ENCODE measurements at regions not wholly inside any gene's neighbourhood (a gene's known extent, or its start where the extent isn't known, plus 50 kb on each side); places are given as distances from the start of the nearest gene placed in this dataset.
A peak's percentile ranks its signal among the peaks of the same experiment; 100 is the strongest.

DNA sequence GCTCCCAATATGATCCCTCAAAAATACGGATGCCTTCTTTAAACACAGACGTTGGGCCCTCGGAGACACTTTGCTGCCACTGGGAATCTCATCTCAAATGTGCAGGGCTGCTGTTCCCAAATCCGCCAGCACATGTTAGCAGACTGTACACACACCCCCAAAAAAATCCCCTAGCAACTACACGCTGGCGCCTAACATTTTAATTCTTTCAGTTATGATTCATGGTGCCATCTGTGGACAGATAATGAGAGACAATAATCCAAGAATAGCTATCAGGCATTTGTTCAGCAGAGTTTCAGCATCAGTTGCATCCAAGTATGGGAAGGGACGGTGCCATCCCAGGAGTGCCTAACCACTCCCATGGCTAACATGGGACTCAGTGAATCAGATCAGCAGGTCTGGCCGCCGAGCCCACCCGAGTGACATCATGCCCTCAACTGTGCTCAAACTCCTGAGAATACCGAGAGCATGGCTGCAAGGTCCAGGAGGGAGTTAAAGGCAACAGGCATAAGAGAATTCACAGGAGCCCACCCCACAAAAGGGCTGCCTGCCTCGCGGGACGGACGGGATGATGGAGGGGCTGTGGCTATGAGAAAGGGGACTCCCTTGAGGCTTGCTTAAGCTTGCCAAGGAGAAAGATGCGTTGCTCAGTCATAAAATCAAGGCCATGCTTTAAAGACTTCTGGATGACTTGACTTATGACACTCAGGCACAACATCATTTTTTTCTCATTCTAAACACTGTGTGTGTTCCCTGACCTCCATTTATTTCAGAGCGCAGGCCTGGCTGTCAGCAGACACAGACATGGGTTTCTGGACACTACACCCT lies 337.0 kb downstream of the SHANK2 start:
- Histone ChIP-seq H2AFZ (ENCODE audit: low read length) (peak overlapping the region; percentile 32), H2BK12ac (ENCODE audit: low read length) (no peak overlapping the region), H3K14ac (ENCODE audit: low read length) (no peak overlapping the region), H3K79me1 (ENCODE audit: low read depth, low read length) (no peaks in the 10 kb centered on the region), H4K8ac (ENCODE audit: low read depth, low read length) (no peak overlapping the region), H3K9me3 (replicated peaks in 1 of 2; ENCODE audit: control insufficient read depth in 2 of 2, insufficient read depth in 1 of 2, low read depth in 1 of 2, low read length in 2 of 2) (no peaks in the 10 kb centered on the region), H3K4me2 (ENCODE audit: insufficient read depth, low read length, poor library complexity, severe bottlenecking) (no peak overlapping the region), H3K36me3 (replicated peaks in 1 of 2; ENCODE audit: control insufficient read depth in 2 of 2, insufficient read depth in 2 of 2, low read length in 2 of 2) (no peaks in the 10 kb centered on the region), H3K18ac (ENCODE audit: low read length) (peak overlapping the region; percentile 51), H3K4ac (ENCODE audit: low read length) (no peak overlapping the region), H3K23ac (ENCODE audit: low read depth, low read length, poor library complexity) (no peak overlapping the region), H2BK120ac (ENCODE audit: low read depth, low read length) (no peak overlapping the region), H3K27me3 (ENCODE audit: control insufficient read depth in 3 of 3, insufficient read depth in 3 of 3, low read depth in 1 of 3, low read length in 3 of 3) (peaks cover 0 to 7% (median 0%) of the 10 kb centered on the region in 3 experiments), H3K4me3 (ENCODE audit: low read length in 2 of 2) (no peak overlapping the region), H3K9ac (ENCODE audit: low read depth, low read length, poor library complexity) (no peak overlapping the region), H3K27ac (replicated peaks; ENCODE audit: low read length) (no peak overlapping the region), H2BK5ac (ENCODE audit: low read length) (no peak overlapping the region), H2AK5ac (ENCODE audit: low read depth, low read length) (no peak overlapping the region), H4K91ac (ENCODE audit: low read depth, low read length, poor library complexity) (no peak overlapping the region), H2BK15ac (ENCODE audit: low read length) (no peak overlapping the region), H3K4me1 (ENCODE audit: control insufficient read depth in 2 of 2, insufficient read depth in 1 of 2, low read depth in 1 of 2, low read length in 2 of 2) (peaks cover 9 to 13% of the 10 kb centered on the region in 2 donors)
- DNase-seq (ENCODE audit: low spot score) = no peak
- no CpG with 5 or more reads among the region's 17 CpGs for WGBS, 2 donors (ENCODE audit: extremely low coverage in 2 of 2, insufficient read length in 2 of 2, insufficient replicate concordance in 1 of 2)

DNA sequence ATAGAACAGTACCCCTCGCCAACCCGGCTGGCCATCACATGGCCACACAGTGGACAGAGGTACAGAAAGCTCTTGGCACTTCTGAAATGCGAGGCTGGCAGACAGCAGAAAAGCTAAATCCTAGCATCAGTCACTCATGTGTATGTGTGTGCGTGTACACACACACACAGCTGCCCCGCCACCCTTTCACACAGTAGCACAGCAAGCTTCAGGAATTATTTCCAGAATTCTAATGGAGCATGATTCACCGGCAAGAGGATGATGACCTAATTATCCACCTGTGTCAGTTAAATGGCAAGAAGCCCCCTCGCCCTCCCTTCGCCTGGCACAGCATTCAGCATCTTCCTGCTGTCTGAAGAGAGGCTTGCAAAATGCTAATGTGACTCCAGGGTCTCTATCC lies 336.0 kb downstream of the SHANK2 start:
- peaks cover 2 to 4% of the 10 kb centered on the region in 2 donors for H3K9me3 ChIP-seq (replicated peaks in 1 of 2; ENCODE audit: control insufficient read depth in 2 of 2, insufficient read depth in 1 of 2, low read depth in 1 of 2, low read length in 2 of 2)
- DNase-seq (ENCODE audit: low spot score) = no peak
- H3K4me3 ChIP-seq (ENCODE audit: low read length in 2 of 2) = no peak overlapping the region
- H3K4me2 ChIP-seq (ENCODE audit: insufficient read depth, low read length, poor library complexity, severe bottlenecking) = no peak overlapping the region
- no peak overlapping the region for H4K8ac ChIP-seq (ENCODE audit: low read depth, low read length)
- H3K14ac ChIP-seq (ENCODE audit: low read length) = no peak overlapping the region
- no peak overlapping the region for H3K27ac ChIP-seq (replicated peaks; ENCODE audit: low read length)
- no peak overlapping the region for H2BK15ac ChIP-seq (ENCODE audit: low read length)
- no peak overlapping the region for H3K23ac ChIP-seq (ENCODE audit: low read depth, low read length, poor library complexity)
- no peak overlapping the region for H4K91ac ChIP-seq (ENCODE audit: low read depth, low read length, poor library complexity)
- H3K4me1 ChIP-seq (ENCODE audit: control insufficient read depth in 2 of 2, insufficient read depth in 1 of 2, low read depth in 1 of 2, low read length in 2 of 2) = peaks cover 9 to 13% of the 10 kb centered on the region in 2 donors
- H2AK5ac ChIP-seq (ENCODE audit: low read depth, low read length) = no peak overlapping the region
- no peak overlapping the region for H2BK12ac ChIP-seq (ENCODE audit: low read length)
- no peak overlapping the region for H2BK120ac ChIP-seq (ENCODE audit: low read depth, low read length)
- no peak overlapping the region for H2AFZ ChIP-seq (ENCODE audit: low read length)
- WGBS, 2 donors (ENCODE audit: extremely low coverage in 2 of 2, insufficient read length in 2 of 2, insufficient replicate concordance in 1 of 2) = no CpG with 5 or more reads among the region's 8 CpGs
- no peak overlapping the region for H3K9ac ChIP-seq (ENCODE audit: low read depth, low read length, poor library complexity)
- no peaks in the 10 kb centered on the region for H3K79me1 ChIP-seq (ENCODE audit: low read depth, low read length)
- H3K4ac ChIP-seq (ENCODE audit: low read length) = no peak overlapping the region
- no peaks in the 10 kb centered on the region for H3K36me3 ChIP-seq (replicated peaks in 1 of 2; ENCODE audit: control insufficient read depth in 2 of 2, insufficient read depth in 2 of 2, low read length in 2 of 2)
- H3K27me3 ChIP-seq (ENCODE audit: control insufficient read depth in 3 of 3, insufficient read depth in 3 of 3, low read depth in 1 of 3, low read length in 3 of 3) = peaks cover 0 to 7% (median 0%) of the 10 kb centered on the region in 3 experiments
- H2BK5ac ChIP-seq (ENCODE audit: low read length) = no peak overlapping the region
- H3K18ac ChIP-seq (ENCODE audit: low read length) = no peak overlapping the region

DNA sequence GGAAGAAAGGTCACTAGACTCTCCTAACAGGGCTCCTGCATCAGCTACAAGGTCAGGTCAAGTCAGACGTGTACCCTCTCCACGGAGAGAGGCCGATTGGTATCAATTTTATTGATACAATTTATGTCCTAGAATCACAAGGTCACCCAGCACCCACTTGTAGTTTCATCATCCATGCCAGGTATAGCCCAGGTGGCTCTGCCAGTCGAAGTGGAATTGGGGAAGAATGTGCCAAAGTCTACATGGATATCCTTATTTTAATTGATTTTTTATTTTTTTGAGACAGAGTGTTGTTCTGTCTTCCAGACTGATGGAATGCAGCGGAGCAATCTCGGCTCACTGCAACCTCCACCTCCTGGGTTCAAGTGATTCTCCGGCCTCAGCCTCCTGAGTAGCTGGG lies 334.1 kb downstream of the SHANK2 start:
- peaks cover 6 to 14% of the 10 kb centered on the region in 2 donors for H3K9me3 ChIP-seq (replicated peaks in 1 of 2; ENCODE audit: control insufficient read depth in 2 of 2, insufficient read depth in 1 of 2, low read depth in 1 of 2, low read length in 2 of 2)
- H3K36me3 ChIP-seq (replicated peaks in 1 of 2; ENCODE audit: control insufficient read depth in 2 of 2, insufficient read depth in 2 of 2, low read length in 2 of 2) = no peaks in the 10 kb centered on the region
- no peak overlapping the region for H3K14ac ChIP-seq (ENCODE audit: low read length)
- no CpG with 5 or more reads among the region's 7 CpGs for WGBS, 2 donors (ENCODE audit: extremely low coverage in 2 of 2, insufficient read length in 2 of 2, insufficient replicate concordance in 1 of 2)
- no peak overlapping the region for H3K23ac ChIP-seq (ENCODE audit: low read depth, low read length, poor library complexity)
- H3K4me3 ChIP-seq (ENCODE audit: low read length in 2 of 2) = no peak overlapping the region
- no peak overlapping the region for H3K27ac ChIP-seq (replicated peaks; ENCODE audit: low read length)
- no peak overlapping the region for H3K4me2 ChIP-seq (ENCODE audit: insufficient read depth, low read length, poor library complexity, severe bottlenecking)
- H2BK15ac ChIP-seq (ENCODE audit: low read length) = no peak overlapping the region
- H2BK12ac ChIP-seq (ENCODE audit: low read length) = no peak overlapping the region
- H2BK120ac ChIP-seq (ENCODE audit: low read depth, low read length) = no peak overlapping the region
- no peak overlapping the region for H3K4ac ChIP-seq (ENCODE audit: low read length)
- no peak overlapping the region for H4K91ac ChIP-seq (ENCODE audit: low read depth, low read length, poor library complexity)
- H3K27me3 ChIP-seq (ENCODE audit: control insufficient read depth in 3 of 3, insufficient read depth in 3 of 3, low read depth in 1 of 3, low read length in 3 of 3) = peaks cover 0 to 7% (median 0%) of the 10 kb centered on the region in 3 experiments
- H3K18ac ChIP-seq (ENCODE audit: low read length) = no peak overlapping the region
- H3K79me1 ChIP-seq (ENCODE audit: low read depth, low read length) = no peaks in the 10 kb centered on the region
- no peak overlapping the region for H3K9ac ChIP-seq (ENCODE audit: low read depth, low read length, poor library complexity)
- DNase-seq (ENCODE audit: low spot score) = no peak
- H4K8ac ChIP-seq (ENCODE audit: low read depth, low read length) = no peak overlapping the region
- H2AK5ac ChIP-seq (ENCODE audit: low read depth, low read length) = no peak overlapping the region
- H2AFZ ChIP-seq (ENCODE audit: low read length) = no peak overlapping the region
- H3K4me1 ChIP-seq (ENCODE audit: control insufficient read depth in 2 of 2, insufficient read depth in 1 of 2, low read depth in 1 of 2, low read length in 2 of 2) = peaks cover 9 to 13% of the 10 kb centered on the region in 2 donors
- no peak overlapping the region for H2BK5ac ChIP-seq (ENCODE audit: low read length)

DNA sequence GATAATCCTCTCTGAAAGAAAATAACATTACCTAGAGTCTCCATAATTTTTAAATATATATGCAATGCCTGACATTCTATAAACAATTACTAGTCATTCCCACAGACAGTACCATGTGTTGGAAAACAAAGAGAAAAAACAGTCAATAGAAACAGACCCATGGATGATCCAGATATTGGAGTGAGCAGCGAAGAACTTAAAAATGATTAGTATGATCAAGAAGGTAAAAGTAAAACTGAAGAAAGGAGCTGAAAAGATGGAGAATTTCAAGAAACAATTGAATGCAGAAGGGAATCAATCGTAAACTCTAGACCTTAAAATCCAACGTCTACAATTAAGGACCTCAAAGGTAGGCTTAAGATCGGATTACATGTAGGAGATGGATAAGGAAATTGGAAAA lies 330.6 kb downstream of the SHANK2 start:
- DNase-seq (ENCODE audit: low spot score) = no peak

More for the DNA sequence above, 330.6 kb downstream of the SHANK2 start:
- Histone ChIP-seq H2BK15ac (ENCODE audit: low read length) (no peak overlapping the region), H3K9me3 (replicated peaks in 1 of 2; ENCODE audit: control insufficient read depth in 2 of 2, insufficient read depth in 1 of 2, low read depth in 1 of 2, low read length in 2 of 2) (peaks cover 8 to 14% of the 10 kb centered on the region in 2 donors), H2BK120ac (ENCODE audit: low read depth, low read length) (no peak overlapping the region), H2AFZ (ENCODE audit: low read length) (no peak overlapping the region), H4K91ac (ENCODE audit: low read depth, low read length, poor library complexity) (no peak overlapping the region), H3K36me3 (replicated peaks in 1 of 2; ENCODE audit: control insufficient read depth in 2 of 2, insufficient read depth in 2 of 2, low read length in 2 of 2) (no peaks in the 10 kb centered on the region), H3K4ac (ENCODE audit: low read length) (no peak overlapping the region), H3K4me1 (ENCODE audit: control insufficient read depth in 2 of 2, insufficient read depth in 1 of 2, low read depth in 1 of 2, low read length in 2 of 2) (peaks cover 0 to 2% of the 10 kb centered on the region in 2 donors), H3K23ac (ENCODE audit: low read depth, low read length, poor library complexity) (no peak overlapping the region), H3K4me3 (ENCODE audit: low read length in 2 of 2) (no peak overlapping the region), H2BK12ac (ENCODE audit: low read length) (no peak overlapping the region), H3K18ac (ENCODE audit: low read length) (no peak overlapping the region), H2BK5ac (ENCODE audit: low read length) (no peak overlapping the region), H3K4me2 (ENCODE audit: insufficient read depth, low read length, poor library complexity, severe bottlenecking) (no peak overlapping the region), H3K27me3 (ENCODE audit: control insufficient read depth in 3 of 3, insufficient read depth in 3 of 3, low read depth in 1 of 3, low read length in 3 of 3) (no peaks in the 10 kb centered on the region), H2AK5ac (ENCODE audit: low read depth, low read length) (no peak overlapping the region), H3K14ac (ENCODE audit: low read length) (no peak overlapping the region), H3K79me1 (ENCODE audit: low read depth, low read length) (no peaks in the 10 kb centered on the region), H3K27ac (replicated peaks; ENCODE audit: low read length) (no peak overlapping the region), H4K8ac (ENCODE audit: low read depth, low read length) (no peak overlapping the region), H3K9ac (ENCODE audit: low read depth, low read length, poor library complexity) (no peak overlapping the region)
- no CpG with 5 or more reads among the region's 4 CpGs for WGBS, 2 donors (ENCODE audit: extremely low coverage in 2 of 2, insufficient read length in 2 of 2, insufficient replicate concordance in 1 of 2)
